ENCODE measurements at regions not wholly inside any gene's neighbourhood (a gene's known extent, or its start where the extent isn't known, plus 50 kb on each side); places are given as distances from the start of the nearest gene placed in this dataset.

GRCh38 chr1:201683397-201683796, 144.5 kb downstream of the NAV1 start:
- Histone ChIP-seq H3K4me1 (ENCODE audit: control insufficient read depth, insufficient read depth, low read length) (no peaks in the 10 kb centered on the region), H3K4me3 (no peak overlapping the region), H3K27me3 (replicated peaks in 1 of 2; ENCODE audit: control insufficient read depth in 2 of 2, insufficient read depth in 2 of 2, low read length in 1 of 2) (peaks cover 0 to 1% of the 10 kb centered on the region in 2 experiments), H4K20me1 (ENCODE audit: control insufficient read depth, insufficient read depth) (no peaks in the 10 kb centered on the region), H3K9me3 (replicated peaks; ENCODE audit: control insufficient read depth, insufficient read depth, low read length) (no peaks in the 10 kb centered on the region), H3K4me2 (ENCODE audit: control insufficient read depth, insufficient read depth) (no peak overlapping the region), H3K27ac (ENCODE audit: control insufficient read depth, insufficient read depth) (no peak overlapping the region), H3K9ac (ENCODE audit: control insufficient read depth, insufficient read depth, low read length) (no peak overlapping the region), H3K79me2 (ENCODE audit: control insufficient read depth, insufficient read depth, low read length) (no peaks in the 10 kb centered on the region), H3K36me3 (ENCODE audit: control insufficient read depth in 2 of 2, insufficient read depth in 2 of 2, low read length in 1 of 2) (no peaks in the 10 kb centered on the region), H2AFZ (ENCODE audit: control insufficient read depth, low read depth, low read length) (no peak overlapping the region)
- ATAC-seq (no peak), FAIRE-seq (no peak), DNase-seq (ENCODE audit: low read depth, low spot score) (no peak)
- ChIA-PET POLR2A (no interaction called here), SMC1A (ENCODE audit: uncharacterized antibody, unreplicated experiment) (no interaction called here), CTCF (no interaction called here), RAD21 (ENCODE audit: unreplicated experiment) (no interaction called here)
- in situ Hi-C loops (cut with MboI) (no loop called here), intact Hi-C loops (cut with micrococcal nuclease; ENCODE audit: unreplicated experiment) (no loop called here)
- BruUV-seq (replicated peaks), result no TSS peak
- TF ChIP-seq PKNOX1 (IDR thresholded peaks at IDR 0.05) (no peak), SKIL (IDR thresholded peaks at IDR 0.05; ENCODE audit: low read depth, poor library complexity, severe bottlenecking) (no peak), FOS (IDR thresholded peaks at IDR 0.05; ENCODE audit: borderline replicate concordance, extremely low read depth, insufficient read length) (no peak), SMAD1 (IDR thresholded peaks at IDR 0.05; ENCODE audit: low read depth, partially characterized antibody) (no peak), IRF4 (IDR thresholded peaks at IDR 0.05; ENCODE audit: low read depth, low read length) (no peak), ZNF274 (IDR thresholded peaks at IDR 0.05; ENCODE audit: insufficient read depth, insufficient read length) (no peak), PAX5 (IDR thresholded peaks at IDR 0.05; ENCODE audit: borderline replicate concordance, low read depth, low read length) (peak; percentile 86), NKRF (conservative IDR thresholded peaks at IDR 0.05) (no peak), SIX5 (IDR thresholded peaks at IDR 0.05; ENCODE audit: low read depth, low read length, severe bottlenecking) (no peak)
- WGBS (ENCODE audit: insufficient coverage, insufficient replicate concordance, low lambda C conversion rate, missing lambda C conversion rate), result 31% methylated on average over 6 of the region's 6 CpGs

Data from GM12878 (cell line).